Endothelial cell of umbilical vein (primary cell): ENCODE measurements at regions not wholly inside any gene's neighbourhood (a gene's known extent, or its start where the extent isn't known, plus 50 kb on each side); places are given as distances from the start of the nearest gene placed in this dataset.

ENCODE experiments used
- GATA2 ChIP-seq: IDR thresholded peaks from 2 replicates; pipeline ENCODE4 v1.7.0; 2011; ENCODE audit warnings: low read depth, mild to moderate bottlenecking, moderate library complexity, mixed read lengths, low read length; ENCODE audit not compliant: insufficient read length, insufficient read depth
- JUN ChIP-seq: IDR thresholded peaks from 2 replicates; pipeline ENCODE4 v1.6.1; 2011; ENCODE audit warnings: borderline replicate concordance, low read depth; ENCODE audit not compliant: insufficient read length, insufficient read depth

- no peak for TF ChIP-seq JUN
- no peak for TF ChIP-seq GATA2
Observed at GRCh38 chr1:47563201-47563600, 125.4 kb downstream of the FOXD2 start.
